DMS53 treated with DMSO at 0.1 percent for 48 hours (cell line): ENCODE measurements at regions not wholly inside any gene's neighbourhood (a gene's known extent, or its start where the extent isn't known, plus 50 kb on each side); places are given as distances from the start of the nearest gene placed in this dataset.
"Not testable (repeated sequence)": the region's sequence is repeated elsewhere in the genome, so short reads cannot be mapped to it uniquely, and the experiment has no call there.

Experiments used
- DNase-seq: peaks from one replicate; lab custom pipeline; 2025; ENCODE audit not compliant: unreplicated experiment; lab: John Stamatoyannopoulos, UW

- DNase-seq, result peak; percentile 100
Observed at GRCh38 chr12:3418609-3419390, 72.2 kb upstream of the PRMT8 start.

GRCh38 chr12:3419558-3419957, 71.4 kb upstream of the PRMT8 start:
- DNase-seq, result peak; percentile 97

GRCh38 chr12:3420693-3421092, 70.3 kb upstream of the PRMT8 start:
- no peak for DNase-seq

GRCh38 chr12:3421191-3421978, 69.6 kb upstream of the PRMT8 start:
- DNase-seq, result no peak

GRCh38 chr12:3424796-3425195, 66.2 kb upstream of the PRMT8 start:
- not testable (repeated sequence) for DNase-seq

GRCh38 chr12:3427956-3428355, 63.0 kb upstream of the PRMT8 start:
- DNase-seq, result no peak

GRCh38 chr12:3428631-3429030, 62.4 kb upstream of the PRMT8 start:
- DNase-seq, result no peak

- not testable (repeated sequence) for DNase-seq
Observed at GRCh38 chr12:3429523-3429922, 61.5 kb upstream of the PRMT8 start.

GRCh38 chr12:3431686-3432085, 59.3 kb upstream of the PRMT8 start:
- DNase-seq, result peak; percentile 98

GRCh38 chr12:3432176-3432742, 58.7 kb upstream of the PRMT8 start:
- peak; percentile 100 for DNase-seq

GRCh38 chr12:3432868-3433267, 58.1 kb upstream of the PRMT8 start:
- peak; percentile 95 for DNase-seq

- DNase-seq, result peak; percentile 100
Observed at GRCh38 chr12:3436461-3437065, 54.4 kb upstream of the PRMT8 start.

- no peak for DNase-seq
Observed at GRCh38 chr12:3437986-3438385, 53.0 kb upstream of the PRMT8 start.

- DNase-seq, result no peak
Observed at GRCh38 chr12:3438401-3438800, 52.6 kb upstream of the PRMT8 start.
